Astrocyte (in vitro differentiated cells and primary cell): ENCODE measurements at regions not wholly inside any gene's neighbourhood (a gene's known extent, or its start where the extent isn't known, plus 50 kb on each side); places are given as distances from the start of the nearest gene placed in this dataset.

Experiments
- CTCF ChIP-seq: IDR thresholded peaks from 2 replicates; pipeline ENCODE4 v1.5.1; 2011; ENCODE audit warnings: low read depth, mild to moderate bottlenecking, inconsistent platforms, low read length, moderate library complexity; ENCODE audit not compliant: insufficient read depth
- EZH2 ChIP-seq: IDR thresholded peaks from 2 replicates; pipeline ENCODE4 v1.6.1; 2012; ENCODE audit warnings: mild to moderate bottlenecking, low read length, inconsistent platforms; ENCODE audit not compliant: insufficient read depth

GRCh38 chr13:111893071-111893606 lies 173.8 kb upstream of the SOX1 start:
- TF ChIP-seq CTCF (no peak), EZH2 (no peak)
